ENCODE measurements at regions not wholly inside any gene's neighbourhood (a gene's known extent, or its start where the extent isn't known, plus 50 kb on each side); places are given as distances from the start of the nearest gene placed in this dataset.

GRCh38 chr6:122020588-122021264 lies 378.7 kb upstream of the HSF2 start:
- DNase-seq = no peak

GRCh38 chr6:122025104-122025503 lies 374.3 kb upstream of the HSF2 start:
- Histone ChIP-seq H3K4me3 (ENCODE audit: low read depth, low read length) (no peak overlapping the region), H3K27me3 (no peaks in the 10 kb centered on the region), H3K9me3 (no peaks in the 10 kb centered on the region), H3K36me3 (no peaks in the 10 kb centered on the region), H3K4me1 (no peaks in the 10 kb centered on the region)
- no peak for DNase-seq
- TF ChIP-seq CTCF (IDR thresholded peaks at IDR 0.05; ENCODE audit: low read depth, low read length) = no peak

More at GRCh38 chr6:122020588-122021264, 378.7 kb upstream of the HSF2 start:
- Histone ChIP-seq H3K36me3 (no peaks in the 10 kb centered on the region), H3K9me3 (no peaks in the 10 kb centered on the region), H3K4me1 (no peaks in the 10 kb centered on the region), H3K27me3 (no peaks in the 10 kb centered on the region), H3K4me3 (ENCODE audit: low read depth, low read length) (no peak overlapping the region)
- no peak for TF ChIP-seq CTCF (IDR thresholded peaks at IDR 0.05; ENCODE audit: low read depth, low read length)

GRCh38 chr6:122026582-122027369 lies 372.7 kb upstream of the HSF2 start:
- Histone ChIP-seq H3K36me3 (no peaks in the 10 kb centered on the region), H3K27me3 (no peaks in the 10 kb centered on the region), H3K4me1 (no peaks in the 10 kb centered on the region), H3K9me3 (no peaks in the 10 kb centered on the region), H3K4me3 (ENCODE audit: low read depth, low read length) (no peak overlapping the region)
- no peak for DNase-seq
- TF ChIP-seq CTCF (IDR thresholded peaks at IDR 0.05; ENCODE audit: low read depth, low read length) = no peak

GRCh38 chr6:122028933-122029522 lies 370.4 kb upstream of the HSF2 start:
- no peak for TF ChIP-seq CTCF (IDR thresholded peaks at IDR 0.05; ENCODE audit: low read depth, low read length)
- Histone ChIP-seq H3K4me3 (ENCODE audit: low read depth, low read length) (no peak overlapping the region), H3K36me3 (no peaks in the 10 kb centered on the region), H3K4me1 (no peaks in the 10 kb centered on the region), H3K9me3 (no peaks in the 10 kb centered on the region), H3K27me3 (no peaks in the 10 kb centered on the region)
- DNase-seq = no peak

GRCh38 chr6:122033564-122034181 lies 365.8 kb upstream of the HSF2 start:
- no peaks in the 10 kb centered on the region for H3K9me3 ChIP-seq
- H3K4me1 ChIP-seq = no peaks in the 10 kb centered on the region
- DNase-seq = no peak
- H3K27me3 ChIP-seq = no peaks in the 10 kb centered on the region
- no peak overlapping the region for H3K4me3 ChIP-seq (ENCODE audit: low read depth, low read length)
- no peaks in the 10 kb centered on the region for H3K36me3 ChIP-seq
- TF ChIP-seq CTCF (IDR thresholded peaks at IDR 0.05; ENCODE audit: low read depth, low read length) = peak; percentile 52

All from BE2C (cell line).